Choroid plexus epithelial cell (primary cell): ENCODE measurements at regions not wholly inside any gene's neighbourhood (a gene's known extent, or its start where the extent isn't known, plus 50 kb on each side); places are given as distances from the start of the nearest gene placed in this dataset.

Experiments used
- DNase-seq: peaks from one replicate; pipeline ENCODE4 v3.0.0-alpha.2; 2010; ENCODE audit warnings: low read depth
- H3K4me3 ChIP-seq: 2 replicates; pipeline ENCODE4 v1.5.1; 2011; ENCODE audit warnings: low read depth, mild to moderate bottlenecking, control low read depth, low read length, moderate library complexity
- CTCF ChIP-seq: conservative IDR thresholded peaks from 2 replicates; pipeline ENCODE4 v1.5.1; 2011; ENCODE audit warnings: low read depth, mild to moderate bottlenecking, control low read depth, inconsistent platforms, low read length, moderate library complexity

GRCh38 chr14:58817846-58818245 is 180.1 kb downstream of the DACT1 start:
- H3K4me3 ChIP-seq, result no peak overlapping the region
- no peak for TF ChIP-seq CTCF
- peak; percentile 55 for DNase-seq

DNA sequence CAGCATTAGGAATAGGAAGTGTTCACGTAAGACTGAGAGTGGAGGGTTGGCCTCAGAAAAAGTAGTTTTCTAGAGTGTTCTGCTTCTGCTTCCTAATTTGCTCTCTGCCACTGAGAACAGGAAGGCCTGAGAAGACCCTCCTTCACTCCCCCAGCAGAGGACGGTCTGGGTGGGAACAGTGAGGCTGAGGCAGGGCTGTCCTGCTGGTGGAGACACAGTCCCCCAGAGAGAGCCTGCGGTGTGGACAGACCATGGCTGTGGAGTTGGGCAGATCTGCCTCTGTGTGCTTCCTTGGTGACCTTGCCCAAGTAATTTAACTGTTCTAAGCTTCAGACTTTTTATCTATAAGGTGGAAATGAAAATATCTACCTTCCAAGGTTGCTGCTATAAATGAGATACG is 182.3 kb downstream of the DACT1 start:
- no peak overlapping the region for H3K4me3 ChIP-seq
- no peak for TF ChIP-seq CTCF
- DNase-seq, result no peak

DNA sequence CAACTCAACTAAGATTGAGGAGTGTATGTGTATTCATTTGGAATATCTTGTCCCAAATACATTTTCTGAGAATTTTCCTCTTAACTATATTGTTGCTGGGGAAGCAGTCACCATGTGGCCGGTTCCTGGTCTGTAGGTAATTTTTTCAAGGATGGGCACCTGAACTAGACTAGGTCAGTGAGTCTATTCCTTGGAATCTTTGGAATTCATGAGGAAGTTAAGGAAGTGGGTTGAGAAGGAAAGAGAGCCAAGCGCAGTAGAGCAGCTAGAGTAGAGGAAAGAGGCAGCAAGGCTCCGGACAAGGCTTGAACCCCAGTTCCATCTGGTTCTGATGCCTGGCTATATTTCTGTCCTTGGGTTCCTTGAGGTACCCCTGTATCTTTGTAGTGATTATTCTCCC is 183.7 kb downstream of the DACT1 start:
- no peak for DNase-seq
- H3K4me3 ChIP-seq, result no peak overlapping the region
- TF ChIP-seq CTCF, result no peak

GRCh38 chr14:58822856-58823255 is 185.1 kb downstream of the DACT1 start:
- no peak for DNase-seq
- no peak overlapping the region for H3K4me3 ChIP-seq
- no peak for TF ChIP-seq CTCF

DNA sequence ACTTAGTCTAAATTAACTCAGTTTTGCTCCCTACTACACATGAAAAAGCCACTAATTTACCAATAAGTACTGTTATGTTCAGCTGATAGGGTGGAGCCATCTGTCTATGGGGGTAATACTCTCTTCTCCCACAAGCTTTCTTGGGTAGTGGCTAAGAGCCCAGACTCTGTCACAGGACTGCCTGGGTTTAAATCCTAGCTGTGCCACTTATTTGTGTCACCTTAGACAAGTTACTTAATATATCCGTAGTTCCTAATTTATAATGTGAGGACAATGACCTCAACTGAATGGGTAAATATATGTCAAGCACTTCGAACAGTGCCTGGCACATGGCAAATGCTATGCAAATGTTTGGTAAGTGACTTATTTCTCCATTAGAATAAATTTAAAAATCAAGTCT is 185.6 kb downstream of the DACT1 start:
- no peak for TF ChIP-seq CTCF
- DNase-seq, result no peak
- H3K4me3 ChIP-seq, result no peak overlapping the region

DNA sequence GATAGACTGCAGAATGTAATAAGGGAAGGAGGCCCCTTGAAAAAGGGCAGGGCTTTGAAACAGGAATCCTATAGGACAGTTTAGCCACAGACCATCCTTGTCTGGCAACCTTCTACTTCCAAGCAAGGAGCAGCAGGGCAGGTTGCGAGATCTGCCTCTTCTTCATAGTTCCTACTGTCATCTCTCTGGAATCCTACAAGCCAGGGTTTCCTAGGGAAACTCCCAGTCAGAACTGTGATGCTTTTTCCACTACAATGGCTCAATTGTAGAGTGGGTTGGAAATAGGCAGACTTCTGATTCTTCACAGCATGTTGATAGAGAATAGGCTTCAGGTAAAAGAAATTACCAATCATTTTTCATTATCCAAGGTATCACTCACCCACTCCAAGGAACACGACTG is 186.3 kb downstream of the DACT1 start:
- DNase-seq, result no peak
- H3K4me3 ChIP-seq, result no peak overlapping the region
- TF ChIP-seq CTCF, result no peak

DNA sequence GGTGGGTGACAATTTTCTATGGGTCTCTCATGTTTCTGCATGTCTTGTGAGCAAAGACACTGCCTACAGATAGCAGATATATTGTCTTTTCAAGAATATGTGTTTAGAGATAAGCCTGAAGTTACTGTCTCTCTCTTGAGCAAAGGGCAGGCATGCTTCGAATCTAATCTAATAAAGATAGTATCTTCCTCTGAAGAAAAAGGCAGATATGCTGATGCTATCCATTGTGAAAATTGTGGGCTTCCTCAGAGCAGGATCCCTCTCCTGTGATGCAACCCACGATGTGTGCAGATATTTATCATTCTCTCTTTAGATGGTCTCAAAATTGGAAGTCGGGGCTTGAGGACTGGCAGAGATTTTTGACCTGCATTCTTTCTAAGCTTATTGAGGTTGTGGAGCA is 187.0 kb downstream of the DACT1 start:
- no peak for DNase-seq
- no peak for TF ChIP-seq CTCF
- no peak overlapping the region for H3K4me3 ChIP-seq
